Retinal pigment epithelial cell (primary cell): ENCODE measurements at regions not wholly inside any gene's neighbourhood (a gene's known extent, or its start where the extent isn't known, plus 50 kb on each side); places are given as distances from the start of the nearest gene placed in this dataset.

Source experiments
- DNase-seq: peaks from one replicate; pipeline ENCODE4 v3.0.0-alpha.2; 2010; ENCODE audit warnings: low read depth
- H3K4me3 ChIP-seq: 2 replicates; pipeline ENCODE4 v1.5.1; 2011; ENCODE audit warnings: mild to moderate bottlenecking, low read length, control low read depth, moderate library complexity
- CTCF ChIP-seq: conservative IDR thresholded peaks from 2 replicates; pipeline ENCODE4 v1.5.1; 2011; ENCODE audit warnings: low read depth, low read length, control low read depth, inconsistent platforms

- H3K4me3 ChIP-seq, result no peak overlapping the region
These were observed 393.1 kb upstream of the ZFP42 start for GRCh38 chr4:187602339-187603092.

DNA sequence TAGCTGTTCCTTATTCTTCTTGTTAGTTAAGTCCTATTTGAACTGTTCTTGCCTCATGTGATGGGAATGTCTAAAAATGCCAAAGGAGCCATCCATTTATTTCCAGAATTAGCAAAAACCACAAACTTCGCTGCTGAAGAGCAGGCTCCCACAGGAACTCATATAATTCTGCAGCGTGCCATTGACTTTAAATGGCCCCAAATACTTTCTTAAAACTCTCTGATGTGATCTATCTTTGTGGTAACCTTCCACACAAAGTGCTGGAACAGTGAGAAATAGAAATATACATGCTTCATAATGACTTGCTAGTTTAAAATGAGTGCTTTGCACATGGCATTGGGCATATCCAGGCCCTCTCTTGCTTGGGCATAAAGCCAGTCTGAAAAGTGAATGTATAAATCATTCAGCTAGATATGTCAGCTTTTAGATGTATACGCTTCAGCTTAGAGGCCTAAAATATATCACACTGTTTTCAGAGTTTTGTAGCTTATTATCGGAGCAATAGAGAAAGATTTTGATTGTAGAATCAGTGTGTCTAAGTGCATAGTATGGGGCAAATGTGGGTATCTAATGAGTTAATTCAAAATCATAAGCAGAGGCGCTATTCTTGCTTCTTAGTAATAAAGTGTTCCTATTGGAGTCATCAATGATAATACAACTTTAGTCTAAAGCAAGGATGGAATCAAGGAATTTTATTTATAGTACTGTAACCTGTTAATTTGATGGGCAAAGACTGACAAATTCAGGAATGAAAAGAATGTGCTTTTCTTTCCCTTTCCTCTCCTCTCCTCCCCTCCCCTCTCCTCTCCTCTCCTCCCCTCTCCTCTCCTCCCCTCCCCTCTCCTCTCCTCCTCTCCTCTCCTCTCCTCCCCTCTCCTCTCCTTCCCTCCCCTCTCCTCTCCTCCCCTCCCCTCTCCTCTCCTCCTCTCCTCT lies 392.2 kb upstream of the ZFP42 start:
- DNase-seq, result no peak
- TF ChIP-seq CTCF, result no peak
- no peak overlapping the region for H3K4me3 ChIP-seq

More at GRCh38 chr4:187602339-187603092, 393.1 kb upstream of the ZFP42 start:
- DNase-seq, result no peak
- TF ChIP-seq CTCF, result no peak

DNA sequence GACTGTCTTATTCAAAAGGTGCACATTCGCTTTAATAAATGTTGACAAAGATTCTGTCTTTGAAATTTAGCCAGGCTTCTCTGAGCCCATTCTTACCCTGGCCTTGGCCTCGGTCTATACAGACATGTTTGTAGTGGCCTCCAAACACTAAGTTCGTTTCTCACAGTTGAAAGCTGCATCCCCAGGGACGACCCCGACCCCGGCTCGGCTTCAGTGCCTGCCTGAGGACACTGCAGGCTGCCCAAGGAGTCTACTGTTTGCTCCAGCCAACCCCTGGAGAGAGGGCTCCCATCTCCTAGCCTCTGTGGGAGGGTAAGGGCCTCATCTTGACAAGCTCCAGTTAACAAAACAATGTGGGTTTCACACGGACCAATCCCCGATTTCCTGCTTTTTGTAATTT lies 390.6 kb upstream of the ZFP42 start:
- H3K4me3 ChIP-seq, result no peak overlapping the region
- no peak for DNase-seq
- TF ChIP-seq CTCF, result no peak

DNA sequence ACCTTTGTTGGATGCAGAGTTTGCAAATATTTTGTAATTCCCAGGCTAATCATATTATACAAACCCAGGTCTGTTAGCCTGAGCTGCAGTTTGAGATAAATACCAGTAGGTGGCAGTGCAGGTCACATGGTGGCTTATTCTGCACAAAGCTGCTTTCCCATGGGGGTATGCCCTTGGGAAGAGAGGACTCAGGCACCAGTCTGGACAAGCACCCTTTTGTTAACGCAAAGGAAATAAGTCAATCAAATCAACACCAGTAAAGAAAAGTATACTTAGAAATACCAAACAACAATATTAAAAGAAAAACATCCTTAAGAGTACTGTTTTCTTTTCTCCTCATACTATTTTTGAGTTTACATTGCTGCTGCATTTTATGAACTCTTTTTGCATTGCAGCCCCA lies 389.0 kb upstream of the ZFP42 start:
- TF ChIP-seq CTCF, result peak; percentile 85
- no peak overlapping the region for H3K4me3 ChIP-seq
- no peak for DNase-seq

GRCh38 chr4:187608001-187608421 lies 387.6 kb upstream of the ZFP42 start:
- H3K4me3 ChIP-seq, result no peak overlapping the region
- no peak for DNase-seq
- TF ChIP-seq CTCF, result no peak

DNA sequence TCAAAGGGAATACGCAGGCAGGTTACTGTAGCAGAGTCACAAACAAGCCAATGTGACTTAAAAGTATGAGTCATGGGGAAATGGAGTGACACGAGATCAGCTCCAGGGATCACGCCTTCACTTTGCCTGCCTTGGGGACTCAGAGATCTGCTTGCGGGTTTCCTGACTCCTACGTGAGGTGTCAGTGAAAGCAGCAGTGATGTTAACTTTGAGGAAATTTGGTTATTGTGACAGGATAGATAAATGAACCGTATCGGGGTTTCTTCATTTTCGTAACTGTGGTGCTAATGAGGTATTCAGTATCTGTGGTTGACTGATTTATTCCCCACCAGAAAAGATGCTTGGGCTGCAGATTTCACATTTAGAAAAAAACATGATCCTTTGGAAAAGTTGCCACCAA lies 383.3 kb upstream of the ZFP42 start:
- H3K4me3 ChIP-seq, result no peak overlapping the region
- TF ChIP-seq CTCF, result no peak
- no peak for DNase-seq
